ENCODE measurements at regions not wholly inside any gene's neighbourhood (a gene's known extent, or its start where the extent isn't known, plus 50 kb on each side); places are given as distances from the start of the nearest gene placed in this dataset.

DNA sequence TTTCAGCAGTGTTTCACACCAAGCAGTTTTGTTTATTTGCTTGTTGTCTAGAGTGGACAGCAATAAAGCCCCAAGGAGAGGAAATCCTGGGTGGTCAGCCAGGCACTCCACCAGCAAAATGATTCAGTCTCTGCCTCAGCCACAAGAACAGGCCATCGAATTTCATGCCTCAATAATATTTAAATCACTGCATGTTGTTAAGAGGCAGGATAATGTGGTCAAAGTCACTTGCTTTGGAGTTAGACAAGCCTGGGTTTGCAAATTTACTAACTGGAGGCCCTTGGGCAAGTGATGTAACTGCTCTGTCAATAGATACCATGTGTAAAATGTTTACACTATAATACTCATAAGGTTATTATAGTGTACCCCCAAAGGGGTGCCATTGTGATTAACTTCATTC, 349.6 kb downstream of the LMO4 start:
- TF ChIP-seq TCF4 (CRISPR knock-in tag; IDR thresholded peaks at IDR 0.05; ENCODE audit: borderline replicate concordance) (no peak), ZC3H10 (CRISPR knock-in tag; IDR thresholded peaks at IDR 0.05) (no peak), GLIS3 (CRISPR knock-in tag; IDR thresholded peaks at IDR 0.05) (no peak), ZNF565 (CRISPR knock-in tag; conservative IDR thresholded peaks at IDR 0.05; ENCODE audit: low read depth) (no peak), ZFP3 (CRISPR knock-in tag; IDR thresholded peaks at IDR 0.05) (no peak), BACH2 (CRISPR knock-in tag; IDR thresholded peaks at IDR 0.05; ENCODE audit: borderline replicate concordance) (no peak), ZNF70 (CRISPR knock-in tag; IDR thresholded peaks at IDR 0.05) (no peak), SNAI2 (CRISPR knock-in tag; IDR thresholded peaks at IDR 0.05) (no peak), ZFP30 (CRISPR knock-in tag; IDR thresholded peaks at IDR 0.05) (no peak), PATZ1 (CRISPR knock-in tag; IDR thresholded peaks at IDR 0.05; ENCODE audit: borderline replicate concordance) (no peak), RARB (CRISPR knock-in tag; IDR thresholded peaks at IDR 0.05) (no peak), TOX (CRISPR knock-in tag; IDR thresholded peaks at IDR 0.05; ENCODE audit: borderline replicate concordance) (no peak), OSR1 (CRISPR knock-in tag; IDR thresholded peaks at IDR 0.05) (no peak), POU6F1 (CRISPR knock-in tag; IDR thresholded peaks at IDR 0.05; ENCODE audit: borderline replicate concordance, low read depth) (no peak), ESRRG (CRISPR knock-in tag; IDR thresholded peaks at IDR 0.05) (no peak), PPARA (CRISPR knock-in tag; IDR thresholded peaks at IDR 0.05; ENCODE audit: borderline replicate concordance) (no peak), ZNF8 (CRISPR knock-in tag; IDR thresholded peaks at IDR 0.05) (no peak)
- TF ChIP-seq, protein P1, sequence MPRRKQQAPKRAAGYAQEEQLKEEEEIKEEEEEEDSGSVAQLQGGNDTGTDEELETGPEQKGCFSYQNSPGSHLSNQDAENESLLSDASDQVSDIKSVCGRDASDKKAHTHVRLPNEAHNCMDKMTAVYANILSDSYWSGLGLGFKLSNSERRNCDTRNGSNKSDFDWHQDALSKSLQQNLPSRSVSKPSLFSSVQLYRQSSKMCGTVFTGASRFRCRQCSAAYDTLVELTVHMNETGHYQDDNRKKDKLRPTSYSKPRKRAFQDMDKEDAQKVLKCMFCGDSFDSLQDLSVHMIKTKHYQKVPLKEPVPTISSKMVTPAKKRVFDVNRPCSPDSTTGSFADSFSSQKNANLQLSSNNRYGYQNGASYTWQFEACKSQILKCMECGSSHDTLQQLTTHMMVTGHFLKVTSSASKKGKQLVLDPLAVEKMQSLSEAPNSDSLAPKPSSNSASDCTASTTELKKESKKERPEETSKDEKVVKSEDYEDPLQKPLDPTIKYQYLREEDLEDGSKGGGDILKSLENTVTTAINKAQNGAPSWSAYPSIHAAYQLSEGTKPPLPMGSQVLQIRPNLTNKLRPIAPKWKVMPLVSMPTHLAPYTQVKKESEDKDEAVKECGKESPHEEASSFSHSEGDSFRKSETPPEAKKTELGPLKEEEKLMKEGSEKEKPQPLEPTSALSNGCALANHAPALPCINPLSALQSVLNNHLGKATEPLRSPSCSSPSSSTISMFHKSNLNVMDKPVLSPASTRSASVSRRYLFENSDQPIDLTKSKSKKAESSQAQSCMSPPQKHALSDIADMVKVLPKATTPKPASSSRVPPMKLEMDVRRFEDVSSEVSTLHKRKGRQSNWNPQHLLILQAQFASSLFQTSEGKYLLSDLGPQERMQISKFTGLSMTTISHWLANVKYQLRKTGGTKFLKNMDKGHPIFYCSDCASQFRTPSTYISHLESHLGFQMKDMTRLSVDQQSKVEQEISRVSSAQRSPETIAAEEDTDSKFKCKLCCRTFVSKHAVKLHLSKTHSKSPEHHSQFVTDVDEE (CRISPR knock-in tag; IDR thresholded peaks at IDR 0.05), result no peak
- TF ChIP-seq, protein P2, sequence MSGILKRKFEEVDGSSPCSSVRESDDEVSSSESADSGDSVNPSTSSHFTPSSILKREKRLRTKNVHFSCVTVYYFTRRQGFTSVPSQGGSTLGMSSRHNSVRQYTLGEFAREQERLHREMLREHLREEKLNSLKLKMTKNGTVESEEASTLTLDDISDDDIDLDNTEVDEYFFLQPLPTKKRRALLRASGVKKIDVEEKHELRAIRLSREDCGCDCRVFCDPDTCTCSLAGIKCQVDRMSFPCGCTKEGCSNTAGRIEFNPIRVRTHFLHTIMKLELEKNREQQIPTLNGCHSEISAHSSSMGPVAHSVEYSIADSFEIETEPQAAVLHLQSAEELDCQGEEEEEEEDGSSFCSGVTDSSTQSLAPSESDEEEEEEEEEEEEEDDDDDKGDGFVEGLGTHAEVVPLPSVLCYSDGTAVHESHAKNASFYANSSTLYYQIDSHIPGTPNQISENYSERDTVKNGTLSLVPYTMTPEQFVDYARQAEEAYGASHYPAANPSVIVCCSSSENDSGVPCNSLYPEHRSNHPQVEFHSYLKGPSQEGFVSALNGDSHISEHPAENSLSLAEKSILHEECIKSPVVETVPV (CRISPR knock-in tag; IDR thresholded peaks at IDR 0.05), result no peak
- no peak for ATAC-seq

GRCh38 chr1:87682565-87682964, 353.9 kb downstream of the LMO4 start:
- ATAC-seq, result no peak
- TF ChIP-seq ZNF565 (CRISPR knock-in tag; conservative IDR thresholded peaks at IDR 0.05; ENCODE audit: low read depth) (no peak), ISL1 (CRISPR knock-in tag; IDR thresholded peaks at IDR 0.05) (no peak), TCF4 (CRISPR knock-in tag; IDR thresholded peaks at IDR 0.05; ENCODE audit: borderline replicate concordance) (no peak), TOX (CRISPR knock-in tag; IDR thresholded peaks at IDR 0.05; ENCODE audit: borderline replicate concordance) (no peak), OSR1 (CRISPR knock-in tag; IDR thresholded peaks at IDR 0.05) (no peak), ZFP30 (CRISPR knock-in tag; IDR thresholded peaks at IDR 0.05) (no peak), PATZ1 (CRISPR knock-in tag; IDR thresholded peaks at IDR 0.05; ENCODE audit: borderline replicate concordance) (no peak), ZNF70 (CRISPR knock-in tag; IDR thresholded peaks at IDR 0.05) (no peak), ZC3H10 (CRISPR knock-in tag; IDR thresholded peaks at IDR 0.05) (no peak), CSDC2 (CRISPR knock-in tag; IDR thresholded peaks at IDR 0.05) (no peak), ZFP3 (CRISPR knock-in tag; IDR thresholded peaks at IDR 0.05) (no peak), ESRRG (CRISPR knock-in tag; IDR thresholded peaks at IDR 0.05) (no peak), RARB (CRISPR knock-in tag; IDR thresholded peaks at IDR 0.05) (no peak)
- TF ChIP-seq, protein P1 (CRISPR knock-in tag; IDR thresholded peaks at IDR 0.05), result no peak
- TF ChIP-seq, protein P3, sequence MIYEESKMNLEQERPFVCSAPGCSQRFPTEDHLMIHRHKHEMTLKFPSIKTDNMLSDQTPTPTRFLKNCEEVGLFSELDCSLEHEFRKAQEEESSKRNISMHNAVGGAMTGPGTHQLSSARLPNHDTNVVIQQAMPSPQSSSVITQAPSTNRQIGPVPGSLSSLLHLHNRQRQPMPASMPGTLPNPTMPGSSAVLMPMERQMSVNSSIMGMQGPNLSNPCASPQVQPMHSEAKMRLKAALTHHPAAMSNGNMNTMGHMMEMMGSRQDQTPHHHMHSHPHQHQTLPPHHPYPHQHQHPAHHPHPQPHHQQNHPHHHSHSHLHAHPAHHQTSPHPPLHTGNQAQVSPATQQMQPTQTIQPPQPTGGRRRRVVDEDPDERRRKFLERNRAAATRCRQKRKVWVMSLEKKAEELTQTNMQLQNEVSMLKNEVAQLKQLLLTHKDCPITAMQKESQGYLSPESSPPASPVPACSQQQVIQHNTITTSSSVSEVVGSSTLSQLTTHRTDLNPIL (CRISPR knock-in tag; IDR thresholded peaks at IDR 0.05; ENCODE audit: low read depth), result no peak
- TF ChIP-seq, protein P2 (CRISPR knock-in tag; IDR thresholded peaks at IDR 0.05), result no peak
